ENCODE measurements at regions not wholly inside any gene's neighbourhood (a gene's known extent, or its start where the extent isn't known, plus 50 kb on each side); places are given as distances from the start of the nearest gene placed in this dataset.
"Not testable (repeated sequence)": the region's sequence is repeated elsewhere in the genome, so short reads cannot be mapped to it uniquely, and the experiment has no call there.

DNA sequence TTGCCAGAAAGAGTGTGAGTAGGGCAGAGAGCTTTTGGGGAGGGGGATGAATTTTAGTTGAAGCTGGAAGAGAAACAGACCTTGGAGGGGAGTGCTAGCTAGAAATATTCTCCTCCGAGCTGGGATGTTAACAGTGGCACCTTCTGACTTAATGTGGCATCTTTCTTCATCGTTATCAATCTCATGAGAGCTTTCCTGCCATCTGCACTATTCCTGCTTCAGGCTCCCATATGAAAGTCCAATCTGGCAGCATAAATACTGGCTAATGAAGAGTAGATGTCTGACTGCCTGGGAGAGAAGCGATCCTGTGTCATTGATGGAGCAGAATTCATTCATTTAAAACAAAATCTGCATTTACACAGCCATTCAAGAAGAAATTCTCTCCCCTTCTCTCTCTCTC, 284.5 kb downstream of the TMEM38B start:
- no peak for DNase-seq

DNA sequence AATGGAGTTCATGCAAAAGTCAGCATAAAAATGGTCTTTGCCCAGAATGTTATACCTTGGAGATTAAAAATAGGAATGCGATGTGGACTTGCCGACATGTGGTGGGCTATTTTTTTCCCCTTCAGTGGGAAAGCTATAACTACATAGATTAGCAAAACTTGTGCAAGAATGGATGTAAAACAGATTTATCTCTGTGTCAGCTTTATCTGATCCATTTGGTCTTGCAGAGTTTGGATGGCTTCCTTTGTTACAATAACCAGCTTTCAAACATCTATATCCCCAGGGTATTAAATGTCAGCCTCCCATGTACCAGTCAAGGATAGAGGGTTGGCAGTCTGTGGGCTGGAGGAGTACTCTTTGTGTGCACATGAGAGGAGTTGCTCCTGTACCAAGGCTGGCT, 284.9 kb downstream of the TMEM38B start:
- no peak for DNase-seq

GRCh38 chr9:105984714-105985113, 290.4 kb downstream of the TMEM38B start:
- no peak for DNase-seq

DNA sequence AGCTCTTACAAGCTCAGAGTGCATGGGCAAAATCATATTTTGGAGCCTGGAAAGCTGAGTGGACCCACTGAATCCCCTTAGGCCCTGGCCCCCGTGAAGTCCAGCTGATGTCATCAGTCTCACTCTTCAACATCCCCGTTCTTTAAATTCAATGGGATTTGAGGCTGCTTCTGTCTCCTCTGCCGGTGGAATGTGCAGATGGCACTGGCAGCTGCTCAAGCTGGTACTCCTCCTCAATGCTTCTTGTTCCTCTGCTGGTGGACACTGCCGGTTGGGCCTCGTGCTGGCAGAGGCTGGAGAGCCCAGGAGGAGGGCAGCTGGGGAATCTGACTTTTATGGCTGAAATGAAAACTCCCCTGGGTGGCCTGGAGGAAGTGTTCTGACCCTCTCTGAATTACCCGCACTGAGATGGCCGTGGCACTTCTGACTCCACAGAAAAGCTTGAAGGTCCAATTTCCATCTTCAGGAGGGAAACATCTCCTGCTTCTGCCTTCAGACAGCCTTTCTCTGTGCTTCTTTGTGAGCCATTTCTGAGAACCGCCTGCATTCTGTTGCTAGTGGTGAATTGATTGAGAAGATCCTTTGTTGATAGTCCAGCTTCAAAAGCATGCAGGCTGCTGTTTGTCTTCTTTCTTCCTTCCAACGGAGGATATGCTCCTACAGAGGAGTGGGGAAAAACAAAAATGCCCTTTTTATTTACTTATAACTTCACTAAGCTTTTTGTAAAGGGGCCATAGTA, 298.9 kb downstream of the TMEM38B start:
- DNase-seq = peak; percentile 31

DNA sequence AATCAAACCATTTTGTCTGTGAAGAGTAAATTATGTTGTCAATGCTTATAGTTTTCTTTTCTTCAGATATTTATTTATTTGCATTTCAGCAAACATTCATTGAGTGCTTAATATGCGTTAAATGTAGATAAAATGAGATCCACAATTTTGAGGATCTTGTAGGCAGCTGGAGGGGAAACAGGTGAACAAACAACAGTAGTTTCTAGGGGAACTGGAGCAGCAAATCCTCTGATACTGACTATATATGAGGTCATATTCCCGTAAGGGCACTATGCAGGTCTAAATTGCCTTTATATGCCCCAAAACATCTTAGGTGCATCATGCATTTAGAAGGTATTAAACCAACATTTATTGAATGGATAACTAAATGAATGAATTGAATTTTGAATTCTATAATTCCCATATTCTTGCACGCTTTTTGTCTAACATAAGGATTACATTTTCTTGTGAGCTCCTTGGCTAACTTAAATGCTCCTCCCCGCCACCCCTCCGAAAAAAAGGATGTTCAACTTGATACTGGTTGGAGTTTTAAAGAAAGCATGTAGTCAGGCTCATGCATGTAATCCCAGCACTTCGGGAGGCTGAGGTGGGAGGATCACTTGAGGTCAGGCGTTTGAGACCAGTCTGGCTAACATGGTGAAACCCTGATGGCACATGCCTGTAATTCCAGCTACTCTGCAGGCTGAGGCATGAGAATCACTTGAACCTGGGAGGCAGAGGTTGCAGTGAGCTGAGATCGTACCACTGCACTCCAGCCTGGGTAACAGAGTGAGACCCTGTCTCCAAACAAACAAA, 299.8 kb downstream of the TMEM38B start:
- DNase-seq = peak; percentile 12

GRCh38 chr9:105994970-105995369, 300.6 kb downstream of the TMEM38B start:
- no peak for DNase-seq

GRCh38 chr9:106017198-106017740, 322.9 kb downstream of the TMEM38B start:
- DNase-seq = no peak

DNA sequence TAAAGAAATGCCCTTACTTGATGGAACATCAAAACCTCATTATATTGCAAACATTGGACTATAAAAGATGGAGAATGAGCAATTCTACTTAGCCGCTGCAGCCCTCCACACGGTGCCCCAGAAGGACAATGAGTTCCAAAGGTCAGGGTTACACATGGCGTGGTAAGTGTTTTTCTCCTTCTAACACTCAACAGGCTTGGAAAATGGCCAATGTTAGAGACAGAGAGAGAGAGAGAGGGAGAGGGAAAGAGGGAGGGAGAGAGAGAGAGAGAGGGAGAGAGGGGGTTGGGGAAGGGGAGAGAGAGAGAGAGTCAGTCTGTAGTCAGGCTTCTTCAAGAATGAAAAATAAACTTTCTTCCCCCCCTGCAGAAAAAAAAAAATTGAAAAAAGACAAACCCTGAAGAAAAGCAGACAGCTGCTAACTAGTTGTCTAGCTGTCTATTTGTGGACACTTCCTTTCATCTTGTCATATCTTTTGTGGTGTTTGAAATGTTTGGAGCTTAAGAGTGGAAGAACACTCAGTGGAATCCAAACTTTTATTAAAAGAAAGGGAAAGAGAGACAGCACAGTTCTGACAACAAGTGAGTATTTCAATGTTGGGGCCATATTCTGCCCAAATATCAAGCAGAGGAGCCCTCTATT, 324.8 kb downstream of the TMEM38B start:
- DNase-seq = peak; percentile 24

DNA sequence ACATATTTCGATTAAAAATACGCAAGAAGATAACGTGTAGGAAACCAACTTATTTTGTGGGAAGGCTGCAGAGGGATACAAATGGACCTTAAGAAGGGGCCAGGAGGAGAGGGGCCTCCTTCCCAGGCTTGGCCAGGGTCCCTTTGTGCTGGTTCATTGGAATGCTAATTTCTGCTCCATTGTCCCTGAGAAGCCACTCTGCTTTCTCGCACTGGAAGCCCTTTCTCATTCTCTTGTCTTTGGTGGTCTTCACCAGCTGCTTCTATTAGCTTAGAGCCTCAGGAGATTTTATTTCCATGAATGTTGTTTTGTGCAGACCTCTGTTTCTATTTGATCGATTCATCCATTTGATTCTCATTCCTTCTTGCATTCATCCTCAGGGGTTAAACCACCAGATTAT, 325.4 kb downstream of the TMEM38B start:
- DNase-seq = no peak

DNA sequence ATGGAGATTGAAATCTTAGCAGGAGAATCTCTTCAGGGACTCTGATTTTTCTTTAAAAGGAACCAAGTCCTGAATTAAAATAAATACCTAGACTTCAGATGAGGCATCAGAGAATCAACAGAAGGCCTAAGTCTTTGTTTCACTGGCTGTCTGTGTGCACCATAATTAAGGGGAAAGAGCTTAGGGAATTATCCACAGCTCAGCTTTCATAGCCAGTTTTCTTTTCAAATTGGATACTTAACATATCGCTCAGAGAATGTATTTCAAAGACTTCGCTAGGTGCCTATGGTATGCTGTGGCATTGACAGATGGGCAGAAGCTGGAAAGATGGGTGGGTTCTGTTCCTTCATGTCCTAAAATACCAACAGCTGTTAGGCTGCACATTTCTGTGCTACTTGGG, 325.8 kb downstream of the TMEM38B start:
- no peak for DNase-seq

- no peak for DNase-seq
Observed at GRCh38 chr9:106023455-106023854, 329.1 kb downstream of the TMEM38B start.

DNA sequence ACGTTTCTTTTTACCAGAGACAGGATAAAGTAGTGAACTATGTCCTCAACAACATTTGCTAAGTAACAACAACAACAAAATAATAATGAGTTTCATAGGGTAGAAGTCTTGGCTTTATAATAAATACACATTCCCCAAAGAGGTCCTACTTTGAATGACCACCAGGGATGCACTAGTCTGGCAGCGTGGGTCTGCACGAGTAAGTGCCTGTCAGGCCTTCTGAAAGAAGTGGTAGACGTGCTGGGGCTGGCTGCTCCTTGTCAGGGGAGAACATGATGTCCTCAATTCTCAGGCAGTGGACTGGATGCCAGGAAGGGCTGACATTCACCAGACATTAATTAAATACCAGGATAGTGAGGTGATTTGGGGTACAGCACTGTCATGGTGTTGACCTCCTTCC, 331.1 kb downstream of the TMEM38B start:
- no peak for DNase-seq

- DNase-seq = not testable (repeated sequence)
Observed at GRCh38 chr9:106030146-106030545, 335.8 kb downstream of the TMEM38B start.

GRCh38 chr9:106032978-106033377, 338.6 kb downstream of the TMEM38B start:
- DNase-seq = peak; percentile 30

DNA sequence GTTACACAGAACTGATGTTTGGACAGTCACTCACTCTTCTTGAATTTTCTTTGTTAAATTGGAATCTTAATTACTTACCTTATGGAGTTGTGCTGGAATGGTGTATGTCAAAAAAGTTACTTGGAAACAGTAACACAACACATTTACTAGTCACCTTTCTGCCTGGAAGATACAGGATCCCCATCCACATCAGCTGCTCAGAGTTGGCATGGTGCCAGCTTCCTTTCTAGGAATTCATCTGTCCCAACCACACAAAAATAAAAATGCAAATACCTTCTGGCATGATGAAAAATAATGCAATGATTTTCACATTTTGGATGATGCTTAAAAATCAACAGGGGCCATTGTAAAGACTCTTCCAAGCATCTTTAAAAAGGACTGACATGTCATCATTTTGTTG, 341.5 kb downstream of the TMEM38B start:
- no peak for DNase-seq

DNA sequence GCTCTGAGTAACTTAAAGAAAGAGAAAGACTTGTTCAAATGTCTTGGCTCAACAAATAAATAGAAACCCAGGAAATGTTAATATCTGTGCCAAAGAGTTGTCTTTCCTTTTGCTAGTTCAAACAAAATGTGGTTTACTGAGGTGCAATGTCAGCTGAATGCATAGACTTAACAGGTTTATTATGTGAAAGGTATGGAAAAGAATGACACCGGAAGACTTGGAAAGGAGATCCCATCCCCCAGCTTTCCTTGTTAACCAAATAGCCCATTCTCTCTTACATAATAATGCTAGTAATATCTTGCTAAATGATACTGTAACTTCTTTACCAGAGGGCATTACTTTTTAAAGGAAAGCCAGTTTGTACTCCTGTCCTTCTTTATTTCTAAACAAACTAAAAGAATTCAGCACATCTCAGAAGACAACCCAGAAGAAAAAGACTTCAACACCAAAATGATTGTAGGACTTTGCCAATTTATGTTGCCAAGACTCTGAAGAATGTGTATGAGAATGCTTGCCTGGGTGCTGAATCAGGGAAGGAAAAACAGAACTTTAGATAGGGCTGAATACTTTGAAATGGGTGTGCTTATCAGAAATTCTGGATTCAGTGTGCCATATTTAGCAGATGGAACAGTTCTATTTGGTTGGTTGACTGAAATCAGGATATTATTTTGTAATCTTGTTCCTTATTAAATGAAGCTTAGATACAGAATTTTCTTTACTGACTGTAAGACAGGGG, 344.1 kb downstream of the TMEM38B start:
- DNase-seq = no peak

DNA sequence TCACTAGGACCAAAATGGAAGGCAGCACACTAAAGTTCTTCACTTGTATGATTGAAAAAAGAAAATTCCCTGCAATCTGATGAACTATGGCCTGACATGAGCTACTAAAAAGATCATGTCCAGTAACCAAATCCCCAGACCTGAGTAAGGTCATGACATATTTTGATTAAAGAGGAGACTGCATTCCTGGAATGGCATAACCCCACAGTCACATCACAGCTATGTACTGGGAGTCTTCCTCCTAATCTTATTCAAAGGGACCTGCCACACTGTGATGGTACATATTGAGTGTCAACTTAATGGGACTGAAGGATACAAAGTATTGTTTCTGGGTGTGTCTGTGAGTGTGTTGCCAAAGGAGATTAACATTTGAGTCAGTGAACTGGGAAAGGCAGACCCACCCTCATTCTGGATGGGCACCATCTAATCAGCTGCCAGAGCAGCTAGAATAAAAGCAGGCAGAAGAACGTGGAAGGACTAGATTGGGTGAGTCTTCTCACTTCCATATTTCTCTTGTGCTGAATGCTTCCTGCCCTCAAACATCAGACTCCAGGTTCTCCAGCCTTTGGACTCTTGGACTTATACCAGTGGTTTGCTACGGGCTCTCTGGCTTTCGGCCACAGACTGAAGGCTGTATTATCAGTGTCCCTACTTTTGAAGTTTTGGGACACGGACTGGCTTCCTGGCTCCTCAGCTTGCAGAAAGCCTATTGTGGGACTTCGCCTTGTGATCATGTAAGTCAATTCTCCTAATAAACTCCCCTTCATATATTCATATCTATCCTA, 345.0 kb downstream of the TMEM38B start:
- no peak for DNase-seq

DNA sequence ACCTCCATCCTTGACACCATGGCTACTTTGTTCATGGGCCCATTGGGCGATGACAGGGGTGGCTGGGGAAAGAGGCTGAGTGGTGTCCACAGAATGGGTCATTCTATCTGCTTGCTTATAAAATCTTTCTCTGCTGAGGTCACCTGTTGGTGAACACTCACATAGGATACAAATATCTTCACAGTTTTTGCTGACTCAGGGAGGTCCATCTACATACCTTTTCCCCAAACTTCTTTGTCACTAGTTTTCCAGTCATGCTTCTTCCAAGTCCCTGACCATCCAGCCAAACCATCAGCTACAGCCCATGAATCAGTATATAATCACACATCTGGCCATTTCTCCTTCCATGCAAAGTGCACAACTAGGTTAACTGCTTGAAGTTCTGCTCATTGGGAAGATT, 347.6 kb downstream of the TMEM38B start:
- DNase-seq = not testable (repeated sequence)

GRCh38 chr9:106051545-106051944, 357.2 kb downstream of the TMEM38B start:
- no peak for DNase-seq

GRCh38 chr9:106052166-106052565, 357.8 kb downstream of the TMEM38B start:
- DNase-seq = no peak

GRCh38 chr9:106052735-106053134, 358.4 kb downstream of the TMEM38B start:
- no peak for DNase-seq

DNA sequence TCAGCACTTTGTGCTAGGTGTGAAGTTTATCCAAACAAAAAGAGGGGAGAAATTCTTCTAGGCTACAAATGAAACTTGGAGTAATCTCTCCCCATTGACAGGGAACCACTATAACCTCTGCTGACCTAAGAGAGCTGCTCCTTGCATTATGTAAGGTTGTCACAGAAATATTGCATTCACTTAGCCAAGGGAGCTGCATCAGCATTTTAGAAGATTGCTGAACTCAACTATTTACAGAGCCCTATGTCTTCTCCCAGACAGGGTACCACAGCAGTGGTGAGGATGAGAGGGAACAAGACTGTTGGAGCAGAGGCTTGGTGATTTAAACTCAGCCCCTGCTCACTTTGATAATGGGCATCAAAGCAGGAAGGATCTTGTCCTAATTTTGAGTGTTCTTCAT, 362.0 kb downstream of the TMEM38B start:
- DNase-seq = no peak
